Rectal smooth muscle tissue (tissue), 1 donor: ENCODE measurements at regions not wholly inside any gene's neighbourhood (a gene's known extent, or its start where the extent isn't known, plus 50 kb on each side); places are given as distances from the start of the nearest gene placed in this dataset.

Experiments used
- H3K27ac ChIP-seq: one replicate; pipeline ENCODE4 v1.7.0; 2013; ENCODE audit warnings: low read depth, low read length, inconsistent platforms
- H3K27me3 ChIP-seq: one replicate; pipeline ENCODE4 v1.7.0; 2013; ENCODE audit warnings: low read length; ENCODE audit not compliant: control insufficient read depth, insufficient read depth
- H3K36me3 ChIP-seq: one replicate; pipeline ENCODE4 v1.7.0; 2013; ENCODE audit warnings: low read length; ENCODE audit not compliant: control insufficient read depth, insufficient read depth
- H3K4me1 ChIP-seq: one replicate; pipeline ENCODE4 v1.7.0; 2013; ENCODE audit warnings: low read length; ENCODE audit not compliant: control insufficient read depth, insufficient read depth
- H3K4me3 ChIP-seq: one replicate; pipeline ENCODE4 v1.7.0; 2013; ENCODE audit warnings: low read length
- H3K9ac ChIP-seq: one replicate; pipeline ENCODE4 v1.7.0; 2013; ENCODE audit warnings: low read length

DNA sequence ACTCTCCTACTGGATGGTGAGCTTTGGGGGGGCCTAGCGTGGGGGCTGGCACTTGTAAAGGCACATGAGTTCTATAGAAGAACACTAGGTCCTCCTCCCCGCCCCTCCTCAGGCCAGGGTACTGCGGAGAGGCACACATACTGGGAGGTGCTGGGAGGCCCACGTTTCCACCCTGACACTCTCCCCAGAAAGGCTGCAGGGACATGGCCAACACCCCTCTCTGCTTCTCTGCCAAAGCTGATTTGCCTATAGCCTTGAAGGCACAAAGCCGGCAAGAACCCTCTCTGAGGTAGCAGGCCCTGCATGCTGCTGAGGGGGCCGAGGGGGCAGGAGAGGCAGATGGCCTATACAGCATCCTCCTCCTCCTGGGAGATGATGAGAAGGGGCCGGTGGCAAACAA, 112.8 kb downstream of the BUD13 start:
- Histone ChIP-seq H3K4me3 (no peak overlapping the region), H3K9ac (no peak overlapping the region), H3K27ac (no peak overlapping the region), H3K36me3 (no peaks in the 10 kb centered on the region), H3K4me1 (no peaks in the 10 kb centered on the region), H3K27me3 (peaks cover 4% of the 10 kb centered on the region)

DNA sequence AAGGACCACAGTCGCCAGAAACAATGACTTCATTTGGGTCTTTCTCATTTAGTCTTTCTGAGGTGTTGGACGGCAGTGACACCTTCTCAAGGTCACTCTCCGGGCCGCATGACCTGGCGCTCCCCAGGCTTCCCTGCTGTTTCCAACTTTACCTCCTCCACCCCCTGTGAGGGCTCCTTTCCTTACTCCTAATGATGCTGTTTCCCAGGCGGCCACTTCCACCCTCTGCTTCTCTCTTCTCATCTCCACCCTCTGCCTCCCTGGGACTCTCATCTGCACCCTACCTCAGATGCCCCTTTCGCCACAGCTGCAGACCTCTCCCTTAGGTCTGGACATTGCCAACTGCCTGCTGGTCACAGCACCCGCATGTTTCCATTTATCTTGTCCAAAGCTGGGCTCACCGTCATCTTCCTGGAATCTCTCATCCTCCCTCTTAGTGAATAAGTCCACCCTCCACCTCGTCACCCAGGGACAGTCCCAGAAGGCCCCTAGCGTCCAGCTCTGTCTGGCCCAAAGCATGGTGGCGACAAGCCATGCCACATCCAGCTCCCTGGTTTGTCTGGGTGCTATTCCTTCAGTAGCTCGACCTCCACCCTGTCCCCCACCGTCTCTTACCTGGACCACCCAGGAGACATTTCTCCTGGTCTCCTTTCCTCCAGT, 113.8 kb downstream of the BUD13 start:
- no peaks in the 10 kb centered on the region for H3K4me1 ChIP-seq
- no peak overlapping the region for H3K4me3 ChIP-seq
- H3K9ac ChIP-seq: no peak overlapping the region
- peaks cover 4% of the 10 kb centered on the region for H3K27me3 ChIP-seq
- H3K27ac ChIP-seq: no peak overlapping the region
- H3K36me3 ChIP-seq: no peaks in the 10 kb centered on the region

DNA sequence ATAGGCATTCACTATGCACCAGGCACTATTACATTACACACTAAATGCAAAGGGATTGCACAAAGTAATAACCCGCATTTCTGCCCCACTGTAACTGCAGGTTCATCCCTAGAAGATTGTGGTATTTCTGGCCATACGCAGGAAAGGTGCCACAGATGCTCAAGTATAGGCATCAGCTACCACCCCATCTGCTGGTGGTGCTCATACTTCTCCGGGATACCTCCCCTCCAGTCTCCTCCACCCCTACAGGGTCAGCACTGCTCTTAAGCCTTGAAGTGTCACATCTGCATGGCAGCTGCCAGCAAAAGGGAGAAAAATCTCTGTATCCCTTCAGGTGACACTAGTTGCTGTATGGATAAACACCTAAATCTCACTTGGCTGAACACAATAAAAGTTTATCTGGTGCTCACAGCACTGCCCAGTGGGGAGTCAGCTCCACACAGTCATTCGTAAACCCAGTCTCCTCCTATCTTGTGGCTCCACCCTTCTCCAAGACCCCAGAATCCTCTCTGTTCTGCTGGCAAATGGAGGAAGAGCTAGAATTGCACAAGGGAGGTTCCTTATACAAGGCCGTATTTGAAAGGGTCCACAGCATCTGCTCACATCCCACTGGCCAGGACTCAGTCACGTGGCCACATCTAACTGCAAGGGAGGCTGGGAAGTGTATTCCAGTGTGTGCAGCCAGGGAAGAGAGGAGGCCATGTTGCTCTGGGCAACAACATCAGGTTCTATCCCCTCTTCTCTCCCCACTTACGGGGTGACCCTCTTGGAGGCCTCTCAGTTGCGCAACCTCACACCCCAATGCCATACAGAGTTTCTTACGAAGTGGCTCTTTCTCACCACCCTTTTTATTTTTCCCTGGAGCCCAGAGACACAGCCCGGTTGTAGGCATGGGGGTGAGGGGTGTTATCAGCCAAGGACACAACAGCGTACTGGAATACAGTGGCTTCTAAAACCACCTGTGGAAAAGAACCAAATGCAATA, 114.7 kb downstream of the BUD13 start:
- Histone ChIP-seq H3K36me3 (no peaks in the 10 kb centered on the region), H3K27ac (no peak overlapping the region), H3K4me3 (no peak overlapping the region), H3K27me3 (peaks cover 4% of the 10 kb centered on the region), H3K9ac (no peak overlapping the region), H3K4me1 (no peaks in the 10 kb centered on the region)

DNA sequence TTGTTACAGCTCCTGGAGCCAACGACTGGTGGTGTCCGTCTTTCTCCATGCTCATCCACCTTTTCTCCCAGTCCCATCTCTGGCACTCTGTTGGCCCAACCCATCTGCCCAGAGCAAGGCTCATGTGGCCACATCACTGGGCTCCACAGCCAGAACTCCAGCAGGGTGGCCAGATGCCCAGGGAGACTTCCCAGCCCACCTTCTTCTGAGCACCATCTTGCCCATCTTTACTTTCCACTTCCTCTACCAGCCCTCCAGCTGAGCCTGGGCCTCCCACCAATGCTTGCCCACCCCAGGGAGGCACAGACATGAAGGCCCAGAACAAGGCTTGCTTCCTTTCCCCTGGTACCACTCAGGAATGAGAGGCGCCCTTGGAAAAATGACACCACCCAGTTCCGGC, 116.8 kb downstream of the BUD13 start:
- Histone ChIP-seq H3K4me3 (no peak overlapping the region), H3K27ac (no peak overlapping the region), H3K27me3 (no peaks in the 10 kb centered on the region), H3K9ac (no peak overlapping the region), H3K36me3 (no peaks in the 10 kb centered on the region), H3K4me1 (no peaks in the 10 kb centered on the region)

DNA sequence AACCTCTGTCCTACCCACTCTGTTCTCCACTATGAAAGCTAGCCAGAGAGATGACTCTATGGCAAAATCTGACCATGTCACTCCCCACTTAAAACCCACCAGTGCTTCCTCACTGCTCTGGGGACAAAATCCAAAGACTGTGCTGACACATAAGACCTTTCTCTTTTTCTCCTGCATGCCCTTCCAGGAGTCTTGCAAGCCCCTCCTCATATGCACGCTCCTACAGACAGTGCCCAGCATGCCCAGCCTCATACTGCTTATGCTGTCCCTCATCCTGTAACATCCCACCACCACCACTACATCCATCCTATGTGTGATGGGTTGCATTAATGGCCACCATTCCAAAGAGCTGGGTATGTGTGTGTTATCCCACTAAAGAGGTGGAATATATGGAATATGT, 118.3 kb downstream of the BUD13 start:
- Histone ChIP-seq H3K4me1 (no peaks in the 10 kb centered on the region), H3K9ac (no peak overlapping the region), H3K36me3 (no peaks in the 10 kb centered on the region), H3K4me3 (no peak overlapping the region), H3K27ac (no peak overlapping the region), H3K27me3 (no peaks in the 10 kb centered on the region)

DNA sequence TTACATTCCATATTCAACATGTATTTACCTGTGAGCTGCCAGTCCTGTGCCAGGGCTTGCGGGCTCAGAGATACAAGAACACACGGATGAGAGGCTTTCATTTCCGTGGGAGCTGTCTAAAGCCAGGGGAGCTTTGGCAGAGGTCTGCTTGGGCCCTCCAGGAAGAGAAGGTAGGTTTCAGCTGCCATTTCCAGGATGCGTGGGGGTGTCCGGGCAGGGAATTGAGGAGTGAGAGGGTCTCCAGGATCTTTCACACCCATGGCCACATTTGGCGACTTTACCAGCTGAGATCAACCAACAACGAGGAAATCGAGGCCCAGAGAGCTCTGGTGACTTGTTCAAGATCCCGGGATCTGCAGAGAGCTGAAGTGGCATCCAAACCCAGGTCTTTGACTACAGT, 119.6 kb downstream of the BUD13 start:
- Histone ChIP-seq H3K4me3 (no peak overlapping the region), H3K27me3 (no peaks in the 10 kb centered on the region), H3K36me3 (no peaks in the 10 kb centered on the region), H3K4me1 (no peaks in the 10 kb centered on the region), H3K27ac (no peak overlapping the region), H3K9ac (no peak overlapping the region)

DNA sequence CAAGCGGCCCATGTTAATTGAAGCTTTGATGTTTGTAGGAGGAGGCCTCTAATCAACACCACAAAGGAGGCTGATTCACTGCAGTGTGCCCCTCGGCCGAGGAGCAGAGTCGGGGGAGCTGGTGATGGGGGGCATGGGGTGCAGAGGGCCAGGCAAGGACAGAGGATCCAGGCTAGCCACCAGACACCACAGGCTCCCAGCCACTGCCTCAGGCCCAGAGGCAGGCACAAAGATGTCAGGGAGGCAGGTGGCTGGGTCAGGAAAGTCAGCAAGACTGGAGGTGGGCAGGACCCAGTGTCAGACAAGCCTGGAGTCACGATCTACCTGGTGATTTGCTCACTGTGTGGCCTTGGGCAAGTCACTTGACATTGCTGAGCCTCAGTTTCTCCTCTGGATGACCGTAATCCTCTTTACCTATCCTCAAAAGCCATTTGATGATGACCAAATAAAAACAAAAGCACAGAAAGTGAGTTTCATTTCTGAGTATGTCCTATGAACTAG, 121.0 kb downstream of the BUD13 start:
- Histone ChIP-seq H3K9ac (no peak overlapping the region), H3K27ac (no peak overlapping the region), H3K4me1 (no peaks in the 10 kb centered on the region), H3K27me3 (no peaks in the 10 kb centered on the region), H3K36me3 (no peaks in the 10 kb centered on the region), H3K4me3 (no peak overlapping the region)

DNA sequence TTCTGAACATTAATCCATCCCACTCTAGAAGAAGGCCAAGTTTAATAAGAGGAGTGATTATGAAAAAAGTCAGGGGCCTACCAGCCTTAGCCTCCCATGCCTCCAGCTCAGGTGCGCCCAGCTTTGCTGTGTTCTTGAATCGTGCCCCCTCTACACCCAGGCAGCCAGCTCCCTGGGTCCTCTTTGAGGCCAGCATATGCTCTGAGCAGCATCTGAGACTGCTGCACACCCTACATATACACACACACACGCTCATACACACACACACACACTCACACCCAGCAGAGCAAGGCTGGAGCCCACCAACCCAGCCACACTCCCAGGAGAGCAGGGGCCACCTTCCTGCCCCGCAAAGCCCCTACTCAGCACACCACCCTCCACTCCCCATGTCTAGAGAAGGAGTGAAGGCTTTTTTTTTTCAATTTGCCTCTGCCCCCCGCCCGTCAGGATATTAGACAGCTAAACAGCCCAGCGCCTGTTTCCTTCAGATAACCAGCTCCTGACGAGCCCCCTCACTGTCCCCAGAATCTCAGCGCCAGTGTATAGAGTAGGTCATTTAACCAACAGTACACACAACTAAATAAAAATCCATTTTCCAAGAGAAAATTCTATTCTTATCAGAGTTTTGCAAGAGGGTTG, 121.6 kb downstream of the BUD13 start:
- Histone ChIP-seq H3K9ac (no peak overlapping the region), H3K4me3 (no peak overlapping the region), H3K4me1 (no peaks in the 10 kb centered on the region), H3K36me3 (no peaks in the 10 kb centered on the region), H3K27me3 (no peaks in the 10 kb centered on the region), H3K27ac (no peak overlapping the region)

DNA sequence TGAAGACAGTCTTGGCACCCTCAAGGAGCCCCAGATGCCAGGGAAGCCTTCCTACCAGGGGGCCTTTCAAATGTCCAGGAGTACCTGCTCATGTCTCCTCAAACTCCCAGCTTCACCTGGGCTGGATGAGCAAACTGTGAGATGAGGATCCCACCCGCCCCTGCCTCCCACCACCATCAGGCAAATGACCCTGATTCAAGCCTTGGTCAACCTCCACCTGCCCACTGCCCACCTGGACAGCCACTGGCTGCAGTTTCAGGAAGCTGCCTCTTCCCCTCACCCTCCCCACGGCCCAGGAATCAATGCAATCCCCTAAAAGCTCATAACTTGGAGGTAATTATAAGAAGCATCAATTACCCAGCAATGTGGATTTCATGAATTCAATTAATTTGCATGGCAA, 122.7 kb downstream of the BUD13 start:
- H3K27me3 ChIP-seq: no peaks in the 10 kb centered on the region
- H3K4me3 ChIP-seq: no peak overlapping the region
- no peak overlapping the region for H3K9ac ChIP-seq
- H3K4me1 ChIP-seq: no peaks in the 10 kb centered on the region
- H3K27ac ChIP-seq: no peak overlapping the region
- no peaks in the 10 kb centered on the region for H3K36me3 ChIP-seq

DNA sequence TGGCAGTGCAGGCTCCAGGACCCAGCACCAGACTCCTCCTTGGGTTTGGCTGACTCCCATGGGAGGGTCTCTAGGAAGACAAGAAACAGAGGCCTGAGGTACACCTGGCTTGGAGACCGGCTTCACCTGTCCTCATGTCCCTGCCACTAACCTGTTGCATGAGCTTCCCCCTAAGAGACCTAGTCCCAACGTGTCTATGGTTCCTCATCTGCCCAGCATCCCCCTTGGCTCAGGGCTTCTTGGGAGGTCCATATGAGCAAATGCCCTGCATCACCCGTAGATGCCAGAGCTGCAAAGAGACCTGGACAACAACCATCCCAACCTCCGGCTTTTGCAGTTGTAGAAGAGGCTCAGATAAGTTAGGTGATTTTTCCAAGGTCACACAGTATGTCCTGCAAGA, 123.5 kb downstream of the BUD13 start:
- no peak overlapping the region for H3K27ac ChIP-seq
- H3K9ac ChIP-seq: no peak overlapping the region
- no peaks in the 10 kb centered on the region for H3K27me3 ChIP-seq
- no peaks in the 10 kb centered on the region for H3K36me3 ChIP-seq
- no peak overlapping the region for H3K4me3 ChIP-seq
- H3K4me1 ChIP-seq: no peaks in the 10 kb centered on the region

DNA sequence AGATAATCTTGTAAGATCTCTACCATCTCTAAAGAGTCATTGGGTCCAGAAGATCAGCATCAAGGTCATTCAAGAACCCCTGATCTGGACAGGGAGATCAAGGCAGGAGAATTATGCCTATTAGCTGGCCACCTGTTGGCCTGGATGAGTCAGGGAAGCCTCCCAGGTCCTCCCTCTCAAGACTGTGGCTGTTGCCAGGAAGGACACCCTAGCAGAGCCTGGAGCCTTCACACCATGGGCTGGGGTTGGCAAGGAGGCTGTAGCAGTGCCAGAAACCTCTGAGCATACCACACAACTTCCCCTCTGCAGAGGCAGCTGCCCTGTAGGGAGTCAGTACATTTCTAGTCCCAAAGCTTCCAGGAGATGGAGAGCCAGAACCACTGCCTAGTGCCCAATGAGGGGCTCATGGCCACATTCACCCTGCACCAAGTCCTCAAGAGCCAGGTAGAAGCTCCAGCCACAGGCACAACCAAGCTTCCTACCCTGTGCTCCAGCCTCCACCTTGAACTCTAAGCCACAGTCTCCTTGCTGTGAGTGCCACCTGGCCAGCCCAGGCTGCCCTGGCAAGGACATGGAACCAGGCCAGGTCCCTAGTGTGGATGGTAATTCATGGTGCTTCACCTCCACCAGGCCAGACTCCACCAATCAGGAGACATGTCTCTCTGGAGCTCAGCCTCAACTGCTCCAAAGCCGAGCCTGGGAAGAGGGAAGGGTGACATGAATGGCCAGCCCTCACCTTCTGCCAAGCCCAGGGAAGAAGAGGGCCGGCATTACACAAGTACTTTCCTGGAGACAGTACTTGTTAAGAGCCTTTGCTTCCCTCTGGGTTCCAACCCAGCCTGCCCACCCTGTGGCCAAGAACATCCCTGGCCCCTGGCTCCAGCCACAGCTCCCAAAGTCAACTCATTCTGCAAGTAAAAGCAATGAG, 124.3 kb downstream of the BUD13 start:
- Histone ChIP-seq H3K4me1 (no peaks in the 10 kb centered on the region), H3K9ac (no peak overlapping the region), H3K27ac (no peak overlapping the region), H3K36me3 (no peaks in the 10 kb centered on the region), H3K27me3 (no peaks in the 10 kb centered on the region), H3K4me3 (no peak overlapping the region)
